Endothelial cell of umbilical vein (primary cell): ENCODE measurements at regions not wholly inside any gene's neighbourhood (a gene's known extent, or its start where the extent isn't known, plus 50 kb on each side); places are given as distances from the start of the nearest gene placed in this dataset.

Source experiments
- CTCF ChIP-seq, 2 donors: IDR thresholded peaks; 1 replicate in 1 of 2; 2 replicates in 1 of 2; pipeline ENCODE4 v1.5.1; 2011; ENCODE audit warnings: low read length in 2 of 2, mild to moderate bottlenecking in 2 of 2, moderate library complexity in 2 of 2, control low read depth in 1 of 2, inconsistent platforms in 1 of 2, low read depth in 1 of 2; ENCODE audit not compliant: insufficient read depth in 1 of 2; ENCODE audit errors: extremely low read depth in 1 of 2
- EZH2 ChIP-seq: IDR thresholded peaks from 2 replicates; pipeline ENCODE4 v1.6.1; 2012; ENCODE audit warnings: borderline replicate concordance, low read depth, mild to moderate bottlenecking, moderate library complexity, low read length, inconsistent platforms; ENCODE audit not compliant: severe bottlenecking
- FOS ChIP-seq: IDR thresholded peaks from 2 replicates; pipeline ENCODE4 v1.6.1; 2011; ENCODE audit warnings: mild to moderate bottlenecking, low read length, moderate library complexity, borderline replicate concordance; ENCODE audit not compliant: insufficient read depth
- GATA2 ChIP-seq: IDR thresholded peaks from 2 replicates; pipeline ENCODE4 v1.7.0; 2011; ENCODE audit warnings: low read depth, mild to moderate bottlenecking, moderate library complexity, mixed read lengths, low read length; ENCODE audit not compliant: insufficient read length, insufficient read depth
- JUN ChIP-seq: IDR thresholded peaks from 2 replicates; pipeline ENCODE4 v1.6.1; 2011; ENCODE audit warnings: borderline replicate concordance, low read depth; ENCODE audit not compliant: insufficient read length, insufficient read depth
- MAX ChIP-seq: IDR thresholded peaks from 2 replicates; pipeline ENCODE4 v1.6.1; 2011; ENCODE audit not compliant: insufficient read depth, insufficient read length
- MYC ChIP-seq: IDR thresholded peaks from one replicate; pipeline ENCODE4 v1.6.1; 2011; ENCODE audit warnings: mild to moderate bottlenecking, low read depth, low read length
- POLR2A ChIP-seq: IDR thresholded peaks from 2 replicates; pipeline ENCODE4 v1.6.1; 2012; ENCODE audit warnings: low read depth, mild to moderate bottlenecking, control low read depth, low read length
- POLR2AphosphoS5 ChIP-seq: IDR thresholded peaks from 2 replicates; pipeline ENCODE4 v1.6.1; 2012; ENCODE audit warnings: low read depth, mild to moderate bottlenecking, control low read depth, low read length, moderate library complexity; ENCODE audit not compliant: insufficient read depth

- no peak for TF ChIP-seq CTCF (IDR thresholded peaks at IDR 0.05; ENCODE audit: extremely low read depth in 1 of 2, insufficient read depth in 1 of 2, low read depth in 1 of 2, low read length in 2 of 2)
- TF ChIP-seq POLR2A: no peak
- no peak for TF ChIP-seq MAX
- no peak for TF ChIP-seq EZH2
- TF ChIP-seq POLR2AphosphoS5: no peak
- TF ChIP-seq FOS: no peak
- TF ChIP-seq JUN: no peak
- TF ChIP-seq MYC: no peak
- no peak for TF ChIP-seq GATA2
These were observed 931.9 kb downstream of the IGSF11 start for GRCh38 chr3:118102737-118103136.
